ENCODE measurements at regions not wholly inside any gene's neighbourhood (a gene's known extent, or its start where the extent isn't known, plus 50 kb on each side); places are given as distances from the start of the nearest gene placed in this dataset.

- WGBS (ENCODE audit: low lambda C conversion rate) = 29% methylated on average over 6 of the region's 6 CpGs
Observed at GRCh38 chr20:29314294-29314693, 1943.2 kb upstream of the DEFB115 start.

DNA sequence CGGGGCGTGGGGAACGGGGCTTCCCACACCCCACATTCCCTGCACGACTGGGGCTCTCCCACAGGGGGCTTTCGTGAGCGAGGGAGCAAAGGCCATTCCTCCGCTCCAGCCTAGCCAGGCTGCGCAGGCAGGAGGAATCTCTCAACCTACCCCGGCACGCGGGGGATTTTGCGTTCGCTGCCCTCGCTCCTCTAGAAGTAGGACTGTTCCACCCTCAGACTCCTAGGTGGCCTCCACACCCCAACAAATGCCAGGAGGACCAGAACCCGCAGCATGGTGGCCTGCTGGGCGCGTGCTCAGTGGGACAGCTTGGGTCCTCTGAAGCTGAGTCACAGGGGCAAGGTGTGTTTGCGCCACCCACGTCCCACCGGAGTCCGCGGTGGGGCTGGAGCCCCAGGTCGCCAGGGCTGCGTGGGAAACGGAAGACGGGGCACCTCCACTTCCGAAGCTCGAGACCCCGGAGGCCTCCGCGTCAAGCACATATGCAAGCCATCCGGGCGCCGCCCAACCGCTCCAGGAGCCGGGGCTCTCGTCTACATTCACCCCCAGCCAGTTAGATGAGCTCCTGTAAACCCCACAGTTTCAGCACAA is 1938.5 kb upstream of the DEFB115 start:
- no peak overlapping the region for H3K9ac ChIP-seq
- DNase-seq = no peak
- no peaks in the 10 kb centered on the region for H4K20me1 ChIP-seq (ENCODE audit: insufficient read depth)
- H3F3A ChIP-seq (replicated peaks; ENCODE audit: insufficient read depth) = no peaks in the 10 kb centered on the region
- no peaks in the 10 kb centered on the region for H3K9me3 ChIP-seq
- H2AFZ ChIP-seq (ENCODE audit: low read depth) = no peak overlapping the region
- no peaks in the 10 kb centered on the region for H3K79me2 ChIP-seq (ENCODE audit: insufficient read depth)
- ChIA-PET CTCF (no interaction called here), POLR2A (no interaction called here)
- no peak overlapping the region for H3K4me2 ChIP-seq
- no peaks in the 10 kb centered on the region for H3K4me1 ChIP-seq (ENCODE audit: control insufficient read depth in 1 of 2, insufficient read depth in 2 of 2, low read depth in 1 of 2, low read length in 1 of 2)
- WGBS (ENCODE audit: low lambda C conversion rate) = 42% methylated on average over 35 of the region's 37 CpGs
- no peaks in the 10 kb centered on the region for H3K27me3 ChIP-seq (ENCODE audit: insufficient read depth)
- no peak overlapping the region; a peak in 1 of 4 replicates for H3K4me3 ChIP-seq (ENCODE audit: low read depth in 2 of 2, low read length in 1 of 2)
- H3K27ac ChIP-seq (ENCODE audit: low read depth in 2 of 2, low read length in 1 of 2) = no peak overlapping the region
- H3K9me2 ChIP-seq = no peaks in the 10 kb centered on the region
- TF ChIP-seq, protein P1, sequence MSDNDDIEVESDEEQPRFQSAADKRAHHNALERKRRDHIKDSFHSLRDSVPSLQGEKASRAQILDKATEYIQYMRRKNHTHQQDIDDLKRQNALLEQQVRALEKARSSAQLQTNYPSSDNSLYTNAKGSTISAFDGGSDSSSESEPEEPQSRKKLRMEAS (IDR thresholded peaks at IDR 0.05; ENCODE audit: low read depth) = no peak
- TF ChIP-seq EP300 (IDR thresholded peaks at IDR 0.05; ENCODE audit: borderline replicate concordance in 1 of 2, low read depth in 1 of 2, low read length in 1 of 2) = no peak
- no peak for TF ChIP-seq YY1 (IDR thresholded peaks at IDR 0.05; ENCODE audit: low read depth)
- TF ChIP-seq CTCF (IDR thresholded peaks at IDR 0.05) = no peak
- no peak for TF ChIP-seq MXI1 (IDR thresholded peaks at IDR 0.05; ENCODE audit: low read depth, low read length)
- no peak for TF ChIP-seq NRF1 (IDR thresholded peaks at IDR 0.05; ENCODE audit: low read depth, low read length)
- no peak for TF ChIP-seq EZH2phosphoT487 (IDR thresholded peaks at IDR 0.05; ENCODE audit: borderline replicate concordance, low read depth)
- TF ChIP-seq JUND (IDR thresholded peaks at IDR 0.05) = no peak
- no peaks in the 10 kb centered on the region for H3K36me3 ChIP-seq (replicated peaks in 1 of 2; ENCODE audit: control insufficient read depth in 1 of 2, insufficient read depth in 2 of 2, low read length in 1 of 2)

More at GRCh38 chr20:29314294-29314693, 1943.2 kb upstream of the DEFB115 start:
- Histone ChIP-seq H3K4me3 (ENCODE audit: low read depth in 2 of 2, low read length in 1 of 2) (no peak overlapping the region), H3K27me3 (ENCODE audit: insufficient read depth) (no peaks in the 10 kb centered on the region), H2AFZ (ENCODE audit: low read depth) (no peak overlapping the region), H3K9me3 (no peaks in the 10 kb centered on the region), H3K9ac (no peak overlapping the region), H3K79me2 (ENCODE audit: insufficient read depth) (no peaks in the 10 kb centered on the region), H4K20me1 (ENCODE audit: insufficient read depth) (no peaks in the 10 kb centered on the region), H3K9me2 (no peaks in the 10 kb centered on the region), H3F3A (replicated peaks; ENCODE audit: insufficient read depth) (no peaks in the 10 kb centered on the region), H3K27ac (ENCODE audit: low read depth in 2 of 2, low read length in 1 of 2) (no peak overlapping the region), H3K4me2 (no peak overlapping the region), H3K36me3 (replicated peaks in 1 of 2; ENCODE audit: control insufficient read depth in 1 of 2, insufficient read depth in 2 of 2, low read length in 1 of 2) (no peaks in the 10 kb centered on the region), H3K4me1 (ENCODE audit: control insufficient read depth in 1 of 2, insufficient read depth in 2 of 2, low read depth in 1 of 2, low read length in 1 of 2) (no peaks in the 10 kb centered on the region)
- TF ChIP-seq FOSL2 (IDR thresholded peaks at IDR 0.05; ENCODE audit: borderline replicate concordance, low read depth) (no peak), POLR2AphosphoS5 (IDR thresholded peaks at IDR 0.05; ENCODE audit: low read depth, low read length) (no peak), USF2 (IDR thresholded peaks at IDR 0.05; ENCODE audit: borderline replicate concordance, low read depth, low read length) (no peak), EP300 (IDR thresholded peaks at IDR 0.05; ENCODE audit: borderline replicate concordance in 1 of 2, low read depth in 1 of 2, low read length in 1 of 2) (no peak), YY1 (IDR thresholded peaks at IDR 0.05; ENCODE audit: low read depth) (no peak), RFX5 (IDR thresholded peaks at IDR 0.05; ENCODE audit: low read length) (no peak)
- TF ChIP-seq, protein P2, sequence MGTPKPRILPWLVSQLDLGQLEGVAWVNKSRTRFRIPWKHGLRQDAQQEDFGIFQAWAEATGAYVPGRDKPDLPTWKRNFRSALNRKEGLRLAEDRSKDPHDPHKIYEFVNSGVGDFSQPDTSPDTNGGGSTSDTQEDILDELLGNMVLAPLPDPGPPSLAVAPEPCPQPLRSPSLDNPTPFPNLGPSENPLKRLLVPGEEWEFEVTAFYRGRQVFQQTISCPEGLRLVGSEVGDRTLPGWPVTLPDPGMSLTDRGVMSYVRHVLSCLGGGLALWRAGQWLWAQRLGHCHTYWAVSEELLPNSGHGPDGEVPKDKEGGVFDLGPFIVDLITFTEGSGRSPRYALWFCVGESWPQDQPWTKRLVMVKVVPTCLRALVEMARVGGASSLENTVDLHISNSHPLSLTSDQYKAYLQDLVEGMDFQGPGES (IDR thresholded peaks at IDR 0.05; ENCODE audit: low read depth, low read length) = no peak
- POLR2A ChIA-PET = no interaction called here
- no peak for DNase-seq
- CTCF ChIA-PET = no interaction called here
